ENCODE measurements at regions not wholly inside any gene's neighbourhood (a gene's known extent, or its start where the extent isn't known, plus 50 kb on each side); places are given as distances from the start of the nearest gene placed in this dataset.

- TF ChIP-seq TCF7L2 (IDR thresholded peaks at IDR 0.05; ENCODE audit: low read depth, low read length) (no peak), POLR2AphosphoS5 (IDR thresholded peaks at IDR 0.05; ENCODE audit: low read depth, low read length) (no peak), CTCF (IDR thresholded peaks at IDR 0.05) (no peak)
Measured at GRCh38 chr18:67634631-67635338, 118.3 kb upstream of the DSEL start.
